CD4-positive, alpha-beta T cell (primary cell): ENCODE measurements at regions not wholly inside any gene's neighbourhood (a gene's known extent, or its start where the extent isn't known, plus 50 kb on each side); places are given as distances from the start of the nearest gene placed in this dataset. TPM values are rescaled to one million over a fixed set of nuclear protein-coding genes. Genes with fewer than 3 reads are reported as not detected.

Experiments
- ATAC-seq: fragments of 200-7000 bp; cut with Tn5 transposase; one replicate; pipeline ENCODE4 v1.10.0; 2022; ENCODE audit warnings: mild to moderate bottlenecking; ENCODE audit not compliant: poor library complexity
- CTCF ChIA-PET: fragments of 350-600 bp; sonication (Branson Sonifier 250); formaldehyde crosslinking; loops from one replicate; lab custom pipeline; 2021; ENCODE audit warnings: antibody characterized with exemption, inconsistent platforms; lab: Charles Lee
- POLR2A ChIA-PET: fragments of 350-600 bp; sonication (Branson Sonifier 250); formaldehyde crosslinking; loops from one replicate; lab custom pipeline; 2021; ENCODE audit warnings: antibody characterized with exemption, inconsistent platforms; lab: Charles Lee
- DNase-seq, 14 experiments: peaks; one replicate each; pipeline ENCODE4 v3.0.0-alpha.2; 2013 to 2020; ENCODE audit warnings: mixed read lengths in 2 of 14
- H3K27ac ChIP-seq, 2 donors: one replicate each; pipeline versions ENCODE4 v1.5.1 to v1.7.0; 2013; ENCODE audit warnings: low read length in 2 of 2, low read depth in 1 of 2, mild to moderate bottlenecking in 1 of 2
- H3K27me3 ChIP-seq, 2 experiments: 1 replicate in 1 of 2; 2 replicates in 1 of 2; pipeline versions ENCODE4 v1.6.1 to v1.7.0; 2013; ENCODE audit warnings: low read length in 2 of 2, control low read depth in 1 of 2, mild to moderate bottlenecking in 1 of 2, moderate library complexity in 1 of 2; ENCODE audit not compliant: insufficient read depth in 2 of 2, control insufficient read depth in 1 of 2
- H3K36me3 ChIP-seq: one replicate; pipeline ENCODE4 v1.6.1; 2013; ENCODE audit warnings: low read length, control low read depth; ENCODE audit not compliant: insufficient read depth
- H3K4me1 ChIP-seq: one replicate; pipeline ENCODE4 v1.6.1; 2013; ENCODE audit warnings: low read length, control low read depth; ENCODE audit not compliant: insufficient read depth
- H3K4me3 ChIP-seq: one replicate; pipeline ENCODE4 v1.5.1; 2013; ENCODE audit warnings: mild to moderate bottlenecking, low read length, moderate library complexity
- H3K9me3 ChIP-seq, 2 experiments: 1 replicate in 1 of 2; 2 replicates in 1 of 2; pipeline versions ENCODE4 v1.6.1 to v1.7.0; 2013; ENCODE audit warnings: low read length in 2 of 2, mild to moderate bottlenecking in 2 of 2, control low read depth in 1 of 2, moderate library complexity in 1 of 2; ENCODE audit not compliant: control insufficient read depth in 1 of 2, insufficient read depth in 1 of 2
- H3K27ac Mint-ChIP-seq: one replicate; pipeline ENCODE4 v1.8.0; 2020; ENCODE audit warnings: mixed read lengths
- H3K27me3 Mint-ChIP-seq: one replicate; pipeline ENCODE4 v1.8.0; 2021; ENCODE audit warnings: mixed read lengths
- H3K36me3 Mint-ChIP-seq: one replicate; pipeline ENCODE4 v1.8.0; 2021; ENCODE audit warnings: low read depth, mixed read lengths
- H3K4me1 Mint-ChIP-seq: one replicate; pipeline ENCODE4 v1.8.0; 2021; ENCODE audit warnings: low read depth, mixed read lengths
- H3K4me3 Mint-ChIP-seq: one replicate; pipeline ENCODE4 v1.8.0; 2020; ENCODE audit warnings: mild to moderate bottlenecking, mixed read lengths
- H3K9me3 Mint-ChIP-seq: one replicate; pipeline ENCODE4 v1.8.0; 2020; ENCODE audit warnings: mixed read lengths
- intact Hi-C, 2 experiments: fragments of 100-400 bp; cut with DNase I in 1 of 2; cut with micrococcal nuclease in 1 of 2; formaldehyde crosslinking; loops; one replicate each; pipeline versions ENCODE4 v1.15.1 to v1.9.0; 2023 to 2025; cut with DNase I, micrococcal nuclease
- microRNA-seq: library from miRNA; unstranded; fragments of <30 nt; microRNA quantifications from one replicate; pipeline ENCODE4 v1.2.0, GENCODE V29; 2021; ENCODE audit warnings: borderline microRNAs expressed, borderline replicate concordance
- TF ChIP-seq, protein P1 (sequence below): fragments of 200-600 bp; IDR thresholded peaks from one replicate; pipeline ENCODE4 v1.8.0; 2022; ENCODE audit warnings: antibody characterized with exemption, mild to moderate bottlenecking

GRCh38 chr11:103849366-103849765, 187.1 kb upstream of the DDI1 start:
- ChIA-PET CTCF (no interaction called here), POLR2A (no interaction called here)
- TF ChIP-seq, protein P1, sequence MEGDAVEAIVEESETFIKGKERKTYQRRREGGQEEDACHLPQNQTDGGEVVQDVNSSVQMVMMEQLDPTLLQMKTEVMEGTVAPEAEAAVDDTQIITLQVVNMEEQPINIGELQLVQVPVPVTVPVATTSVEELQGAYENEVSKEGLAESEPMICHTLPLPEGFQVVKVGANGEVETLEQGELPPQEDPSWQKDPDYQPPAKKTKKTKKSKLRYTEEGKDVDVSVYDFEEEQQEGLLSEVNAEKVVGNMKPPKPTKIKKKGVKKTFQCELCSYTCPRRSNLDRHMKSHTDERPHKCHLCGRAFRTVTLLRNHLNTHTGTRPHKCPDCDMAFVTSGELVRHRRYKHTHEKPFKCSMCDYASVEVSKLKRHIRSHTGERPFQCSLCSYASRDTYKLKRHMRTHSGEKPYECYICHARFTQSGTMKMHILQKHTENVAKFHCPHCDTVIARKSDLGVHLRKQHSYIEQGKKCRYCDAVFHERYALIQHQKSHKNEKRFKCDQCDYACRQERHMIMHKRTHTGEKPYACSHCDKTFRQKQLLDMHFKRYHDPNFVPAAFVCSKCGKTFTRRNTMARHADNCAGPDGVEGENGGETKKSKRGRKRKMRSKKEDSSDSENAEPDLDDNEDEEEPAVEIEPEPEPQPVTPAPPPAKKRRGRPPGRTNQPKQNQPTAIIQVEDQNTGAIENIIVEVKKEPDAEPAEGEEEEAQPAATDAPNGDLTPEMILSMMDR, result no peak
- Mint-ChIP-seq H3K4me3 (no peak overlapping the region), H3K4me1 (no peaks in the 10 kb centered on the region), H3K27ac (no peak overlapping the region), H3K27me3 (no peaks in the 10 kb centered on the region), H3K9me3 (peaks cover 4% of the 10 kb centered on the region), H3K36me3 (no peaks in the 10 kb centered on the region)
- H3K27ac ChIP-seq, result no peak overlapping the region
- no peaks in the 10 kb centered on the region for H3K4me1 ChIP-seq
- no peaks in the 10 kb centered on the region for H3K27me3 ChIP-seq
- intact Hi-C loops, result no loop called here
- H3K36me3 ChIP-seq, result no peaks in the 10 kb centered on the region
- ATAC-seq, result no peak
- H3K4me3 ChIP-seq, result no peak overlapping the region
- no peak for DNase-seq
- H3K9me3 ChIP-seq, result peaks cover 0 to 4% of the 10 kb centered on the region in 2 experiments

- Histone ChIP-seq H3K36me3 (no peaks in the 10 kb centered on the region), H3K4me1 (no peaks in the 10 kb centered on the region), H3K9me3 (peaks cover 0 to 4% of the 10 kb centered on the region in 2 experiments), H3K27ac (no peak overlapping the region), H3K27me3 (no peaks in the 10 kb centered on the region), H3K4me3 (no peak overlapping the region)
- Mint-ChIP-seq H3K4me1 (no peaks in the 10 kb centered on the region), H3K27ac (no peak overlapping the region), H3K4me3 (no peak overlapping the region), H3K9me3 (peaks cover 4% of the 10 kb centered on the region), H3K27me3 (no peaks in the 10 kb centered on the region), H3K36me3 (no peaks in the 10 kb centered on the region)
- ATAC-seq (no peak), DNase-seq (no peak)
- intact Hi-C loops, result no loop called here
- POLR2A ChIA-PET, result no interaction called here
- CTCF ChIA-PET, result no interaction called here
- TF ChIP-seq, protein P1, result no peak
Observed at GRCh38 chr11:103850419-103851165, 185.8 kb upstream of the DDI1 start.

DNA sequence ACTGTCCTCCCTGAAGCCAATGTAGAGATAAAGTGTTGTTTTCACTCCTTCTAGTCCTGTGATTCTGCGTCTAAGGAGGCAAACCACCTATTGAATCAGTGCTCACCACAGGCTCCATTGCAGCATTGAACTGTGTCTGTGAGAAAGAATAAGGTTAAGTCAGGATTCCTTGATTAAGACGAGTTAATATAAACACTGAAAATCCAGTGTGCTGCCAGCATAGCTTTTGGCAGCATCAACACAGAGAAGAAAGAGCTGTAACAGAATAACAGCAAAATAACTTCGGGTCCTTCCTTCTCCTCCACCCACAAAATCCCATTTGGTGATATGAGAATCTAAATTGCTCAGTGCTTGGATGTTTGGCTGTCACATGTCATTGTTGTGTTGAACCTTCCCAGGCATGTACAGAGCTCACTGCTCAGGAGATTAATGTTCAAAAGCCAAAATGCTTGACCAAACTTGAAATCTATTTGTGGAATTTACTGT, 185.2 kb upstream of the DDI1 start:
- no peak overlapping the region for H3K27ac ChIP-seq
- no peak overlapping the region for H3K4me3 Mint-ChIP-seq
- ChIA-PET POLR2A (no interaction called here), CTCF (no interaction called here)
- no peaks in the 10 kb centered on the region for H3K36me3 ChIP-seq
- no peak overlapping the region for H3K27ac Mint-ChIP-seq
- no peaks in the 10 kb centered on the region for H3K36me3 Mint-ChIP-seq
- peaks cover 9% of the 10 kb centered on the region for H3K9me3 Mint-ChIP-seq
- intact Hi-C loops, result no loop called here
- H3K27me3 Mint-ChIP-seq, result no peaks in the 10 kb centered on the region
- ATAC-seq (no peak), DNase-seq (no peak)
- TF ChIP-seq, protein P1, result no peak
- no peaks in the 10 kb centered on the region for H3K27me3 ChIP-seq
- H3K4me1 ChIP-seq, result no peaks in the 10 kb centered on the region
- no peak overlapping the region for H3K4me3 ChIP-seq
- no peaks in the 10 kb centered on the region for H3K4me1 Mint-ChIP-seq
- peaks cover 0 to 4% of the 10 kb centered on the region in 2 experiments for H3K9me3 ChIP-seq

Small RNA genes in the stretch of these regions (microRNA-seq; reads per million reads assigned to microRNA genes)
- gene MIR4693, result not detected
